ENCODE measurements at regions not wholly inside any gene's neighbourhood (a gene's known extent, or its start where the extent isn't known, plus 50 kb on each side); places are given as distances from the start of the nearest gene placed in this dataset.

- no peak overlapping the region for H3K4me3 ChIP-seq
- intact Hi-C loops (cut with DNase I; ENCODE audit: low total_unique reads) = no loop called here
- no peaks in the 10 kb centered on the region for H3K4me1 ChIP-seq
- H3K36me3 ChIP-seq = no peaks in the 10 kb centered on the region
- DNase-seq = no peak
- no peak for TF ChIP-seq CTCF (IDR thresholded peaks at IDR 0.05)
- no peak for TF ChIP-seq POLR2A (IDR thresholded peaks at IDR 0.05)
- H3K27ac ChIP-seq = no peak overlapping the region
- peaks cover 0 to 7% of the 10 kb centered on the region in 2 donors for H3K9me3 ChIP-seq
- H3K27me3 ChIP-seq = no peaks in the 10 kb centered on the region
Observed at GRCh38 chr22:19643448-19644313, 70.6 kb upstream of the SEPTIN5 start.

DNA sequence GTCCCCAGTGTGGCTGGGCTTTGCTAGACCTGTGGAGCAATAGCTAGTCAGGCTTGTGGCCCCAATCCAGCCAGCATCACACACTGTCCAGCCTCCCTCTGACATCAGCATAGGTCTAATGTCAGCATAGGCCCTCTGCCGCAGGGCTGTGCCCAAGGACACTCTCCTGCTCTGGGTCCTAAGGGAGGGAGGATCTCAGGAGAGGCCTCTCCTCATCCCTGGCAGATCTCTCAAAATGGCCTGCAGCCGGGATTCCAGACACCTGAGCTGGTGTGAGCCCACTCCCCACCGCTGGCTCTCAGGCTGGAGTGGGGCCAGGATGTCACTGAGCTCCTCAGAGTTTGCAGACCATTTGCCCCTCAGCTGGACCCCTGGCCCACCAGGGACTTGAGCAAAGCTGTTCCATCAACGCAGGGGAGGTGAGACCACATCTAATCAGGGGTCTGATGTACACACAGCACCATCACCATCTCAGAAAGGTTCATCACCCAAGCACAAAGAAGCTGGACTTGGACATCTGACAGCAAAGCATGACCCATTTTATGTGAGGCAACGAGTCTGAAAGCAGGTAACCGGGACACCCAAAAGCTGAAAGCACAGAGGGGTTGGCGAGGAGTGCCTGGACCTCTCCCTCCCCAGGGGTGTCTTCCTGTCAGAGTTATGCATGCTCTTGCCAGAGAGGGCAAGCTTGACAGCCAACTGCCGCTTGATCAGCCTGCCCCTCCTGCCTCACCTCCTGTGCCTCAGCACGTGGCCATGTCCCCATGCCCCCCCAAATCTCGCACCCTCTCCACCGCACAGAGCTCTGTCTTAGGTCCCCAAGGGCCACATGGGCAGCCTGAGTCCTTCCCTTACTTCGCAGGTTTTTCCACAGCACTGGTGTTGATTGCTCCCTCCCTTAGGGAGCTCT lies 69.7 kb upstream of the SEPTIN5 start:
- Histone ChIP-seq H3K9me3 (peaks cover 0 to 10% of the 10 kb centered on the region in 2 donors), H3K36me3 (no peaks in the 10 kb centered on the region), H3K27me3 (no peaks in the 10 kb centered on the region), H3K4me1 (no peaks in the 10 kb centered on the region), H3K4me3 (no peak overlapping the region), H3K27ac (no peak overlapping the region)
- intact Hi-C loops (cut with DNase I; ENCODE audit: low total_unique reads) = no loop called here
- peak in 1 of 2 donors; percentile 30 for DNase-seq
- TF ChIP-seq CTCF (IDR thresholded peaks at IDR 0.05) (no peak), POLR2A (IDR thresholded peaks at IDR 0.05) (no peak)

GRCh38 chr22:19645391-19645790 lies 68.9 kb upstream of the SEPTIN5 start:
- no peak for DNase-seq

GRCh38 chr22:19645905-19646304 lies 68.4 kb upstream of the SEPTIN5 start:
- no peak for DNase-seq
- intact Hi-C loops (cut with DNase I; ENCODE audit: low total_unique reads) = no loop called here
- H3K27ac ChIP-seq = no peak overlapping the region
- no peak overlapping the region for H3K4me3 ChIP-seq
- no peak for TF ChIP-seq CTCF (IDR thresholded peaks at IDR 0.05)
- TF ChIP-seq POLR2A (IDR thresholded peaks at IDR 0.05) = no peak
- H3K27me3 ChIP-seq = no peaks in the 10 kb centered on the region
- peaks cover 0 to 12% of the 10 kb centered on the region in 2 donors for H3K9me3 ChIP-seq
- no peaks in the 10 kb centered on the region for H3K4me1 ChIP-seq
- no peaks in the 10 kb centered on the region for H3K36me3 ChIP-seq

More at GRCh38 chr22:19645391-19645790, 68.9 kb upstream of the SEPTIN5 start:
- TF ChIP-seq CTCF (IDR thresholded peaks at IDR 0.05) (no peak), POLR2A (IDR thresholded peaks at IDR 0.05) (no peak)
- intact Hi-C loops (cut with DNase I; ENCODE audit: low total_unique reads) = no loop called here
- Histone ChIP-seq H3K27ac (no peak overlapping the region), H3K4me3 (no peak overlapping the region), H3K9me3 (peaks cover 0 to 12% of the 10 kb centered on the region in 2 donors), H3K36me3 (no peaks in the 10 kb centered on the region), H3K27me3 (no peaks in the 10 kb centered on the region), H3K4me1 (no peaks in the 10 kb centered on the region)
